KMS-11 (cell line): ENCODE measurements at regions not wholly inside any gene's neighbourhood (a gene's known extent, or its start where the extent isn't known, plus 50 kb on each side); places are given as distances from the start of the nearest gene placed in this dataset.

Experiments used
- H2AFZ ChIP-seq: fragments of 200-600 bp; sonication (generic); 2 replicates; pipeline ENCODE4 v1.6.1; 2016; ENCODE audit warnings: antibody characterized with exemption, mixed run types, low read depth
- H3K27ac ChIP-seq: fragments of 200-600 bp; sonication (generic); 2 replicates; pipeline ENCODE4 v1.6.1; 2016; ENCODE audit warnings: mild to moderate bottlenecking, mixed run types
- H3K27me3 ChIP-seq: fragments of 200-600 bp; sonication (generic); 2 replicates; pipeline ENCODE4 v1.6.1; 2017; ENCODE audit warnings: mild to moderate bottlenecking, low read depth, mixed run types, moderate library complexity; ENCODE audit not compliant: insufficient read depth
- H3K36me3 ChIP-seq: fragments of 200-600 bp; sonication (generic); 2 replicates; pipeline ENCODE4 v1.6.1; 2017; ENCODE audit warnings: mild to moderate bottlenecking, mixed run types; ENCODE audit not compliant: insufficient read depth
- H3K4me1 ChIP-seq: fragments of 200-600 bp; sonication (generic); 2 replicates; pipeline ENCODE4 v1.6.1; 2016; ENCODE audit warnings: mild to moderate bottlenecking, low read depth, mixed run types; ENCODE audit not compliant: poor library complexity, severe bottlenecking
- H3K4me2 ChIP-seq: fragments of 200-600 bp; sonication (generic); 2 replicates; pipeline ENCODE4 v1.7.0; 2016; ENCODE audit warnings: mild to moderate bottlenecking, mixed run types
- H3K4me3 ChIP-seq: fragments of 200-600 bp; sonication (generic); IDR thresholded peaks from 2 replicates; pipeline ENCODE4 v1.6.1; 2017; ENCODE audit warnings: low read depth, low read length, mixed read lengths; ENCODE audit not compliant: insufficient read depth
- H3K79me2 ChIP-seq: fragments of 200-600 bp; sonication (generic); 2 replicates; pipeline ENCODE4 v1.6.1; 2016; ENCODE audit warnings: low read depth, mixed run types; ENCODE audit not compliant: insufficient read depth
- H3K9ac ChIP-seq: fragments of 200-600 bp; sonication (generic); 2 replicates; pipeline ENCODE4 v1.6.1; 2016; ENCODE audit warnings: mild to moderate bottlenecking, mixed run types
- H4K20me1 ChIP-seq: fragments of 200-600 bp; sonication (generic); 2 replicates; pipeline ENCODE4 v1.6.1; 2016; ENCODE audit warnings: mild to moderate bottlenecking, mixed run types; ENCODE audit not compliant: insufficient read depth
- CTCF ChIP-seq: fragments of 200-600 bp; sonication (generic); conservative IDR thresholded peaks from 2 replicates; pipeline ENCODE4 v1.6.1; 2017; ENCODE audit warnings: low read depth, mild to moderate bottlenecking, antibody characterized with exemption, low read length, moderate library complexity, mixed read lengths

GRCh38 chr11:115699733-115700132 is 195.5 kb upstream of the CADM1 start:
- Histone ChIP-seq H3K4me3 (no peak overlapping the region), H3K27ac (no peak overlapping the region), H3K36me3 (no peaks in the 10 kb centered on the region), H3K79me2 (no peaks in the 10 kb centered on the region), H3K4me1 (no peaks in the 10 kb centered on the region), H3K27me3 (no peaks in the 10 kb centered on the region), H3K9ac (no peak overlapping the region), H3K4me2 (no peak overlapping the region), H4K20me1 (no peaks in the 10 kb centered on the region), H2AFZ (no peak overlapping the region)
- TF ChIP-seq CTCF = no peak

- H3K79me2 ChIP-seq = no peaks in the 10 kb centered on the region
- no peak overlapping the region for H2AFZ ChIP-seq
- no peak for TF ChIP-seq CTCF
- no peak overlapping the region for H3K27ac ChIP-seq
- no peaks in the 10 kb centered on the region for H3K36me3 ChIP-seq
- H4K20me1 ChIP-seq = no peaks in the 10 kb centered on the region
- no peaks in the 10 kb centered on the region for H3K4me1 ChIP-seq
- H3K9ac ChIP-seq = no peak overlapping the region
- H3K4me2 ChIP-seq = no peak overlapping the region
- H3K27me3 ChIP-seq = no peaks in the 10 kb centered on the region
- no peak overlapping the region for H3K4me3 ChIP-seq
These were observed 195.1 kb upstream of the CADM1 start for GRCh38 chr11:115699326-115699725.

GRCh38 chr11:115698243-115698642 is 194.0 kb upstream of the CADM1 start:
- Histone ChIP-seq H3K27me3 (no peaks in the 10 kb centered on the region), H3K27ac (no peak overlapping the region), H3K9ac (no peak overlapping the region), H3K4me2 (no peak overlapping the region), H3K4me3 (no peak overlapping the region), H4K20me1 (no peaks in the 10 kb centered on the region), H2AFZ (no peak overlapping the region), H3K4me1 (no peaks in the 10 kb centered on the region), H3K36me3 (no peaks in the 10 kb centered on the region), H3K79me2 (no peaks in the 10 kb centered on the region)
- no peak for TF ChIP-seq CTCF

GRCh38 chr11:115696563-115696962 is 192.3 kb upstream of the CADM1 start:
- Histone ChIP-seq H3K27ac (no peak overlapping the region), H3K79me2 (no peaks in the 10 kb centered on the region), H3K4me1 (no peaks in the 10 kb centered on the region), H3K9ac (no peak overlapping the region), H3K36me3 (no peaks in the 10 kb centered on the region), H3K4me2 (no peak overlapping the region), H3K27me3 (no peaks in the 10 kb centered on the region), H4K20me1 (no peaks in the 10 kb centered on the region), H3K4me3 (no peak overlapping the region), H2AFZ (no peak overlapping the region)
- TF ChIP-seq CTCF = no peak
